Nephron progenitor cell (in vitro differentiated cells): ENCODE measurements at regions not wholly inside any gene's neighbourhood (a gene's known extent, or its start where the extent isn't known, plus 50 kb on each side); places are given as distances from the start of the nearest gene placed in this dataset.

ENCODE experiments used
- DNase-seq: peaks from one replicate; pipeline ENCODE4 v3.0.0; 2021
- H3K27ac Mint-ChIP-seq: 2 replicates; pipeline ENCODE4 v1.8.0; 2021; ENCODE audit warnings: mild to moderate bottlenecking, moderate library complexity, mixed read lengths
- H3K27me3 Mint-ChIP-seq: 2 replicates; pipeline ENCODE4 v1.8.0; 2021; ENCODE audit warnings: mild to moderate bottlenecking, low read depth, mixed read lengths; ENCODE audit not compliant: poor library complexity
- H3K36me3 Mint-ChIP-seq: 2 replicates; pipeline ENCODE4 v1.8.0; 2021; ENCODE audit warnings: low read depth, mixed read lengths
- H3K4me1 Mint-ChIP-seq: 2 replicates; pipeline ENCODE4 v1.8.0; 2021; ENCODE audit warnings: mixed read lengths
- H3K4me3 Mint-ChIP-seq: 2 replicates; pipeline ENCODE4 v1.8.0; 2021; ENCODE audit warnings: mild to moderate bottlenecking, moderate library complexity, mixed read lengths
- H3K9me3 Mint-ChIP-seq: 2 replicates; pipeline ENCODE4 v1.8.0; 2021; ENCODE audit warnings: mild to moderate bottlenecking, moderate library complexity, mixed read lengths
- CTCF ChIP-seq: fragments of 200-600 bp; sonication (generic); IDR thresholded peaks from 2 replicates; pipeline ENCODE4 v1.5.0; 2021; ENCODE audit warnings: antibody characterized with exemption

GRCh38 chr2:37862620-37863019 lies 62.5 kb upstream of the RMDN2 start:
- Mint-ChIP-seq H3K9me3 (peaks cover 13% of the 10 kb centered on the region), H3K36me3 (no peaks in the 10 kb centered on the region), H3K4me1 (peaks cover 40% of the 10 kb centered on the region), H3K4me3 (no peak overlapping the region), H3K27me3 (peaks cover 10% of the 10 kb centered on the region), H3K27ac (peak overlapping the region; percentile 14)
- TF ChIP-seq CTCF = no peak
- no peak for DNase-seq

GRCh38 chr2:37864217-37864616 lies 60.9 kb upstream of the RMDN2 start:
- Mint-ChIP-seq H3K27me3 (peaks cover 11% of the 10 kb centered on the region), H3K4me3 (no peak overlapping the region), H3K36me3 (no peaks in the 10 kb centered on the region), H3K4me1 (peaks cover 36% of the 10 kb centered on the region), H3K27ac (no peak overlapping the region), H3K9me3 (peaks cover 9% of the 10 kb centered on the region)
- no peak for DNase-seq
- no peak for TF ChIP-seq CTCF

DNA sequence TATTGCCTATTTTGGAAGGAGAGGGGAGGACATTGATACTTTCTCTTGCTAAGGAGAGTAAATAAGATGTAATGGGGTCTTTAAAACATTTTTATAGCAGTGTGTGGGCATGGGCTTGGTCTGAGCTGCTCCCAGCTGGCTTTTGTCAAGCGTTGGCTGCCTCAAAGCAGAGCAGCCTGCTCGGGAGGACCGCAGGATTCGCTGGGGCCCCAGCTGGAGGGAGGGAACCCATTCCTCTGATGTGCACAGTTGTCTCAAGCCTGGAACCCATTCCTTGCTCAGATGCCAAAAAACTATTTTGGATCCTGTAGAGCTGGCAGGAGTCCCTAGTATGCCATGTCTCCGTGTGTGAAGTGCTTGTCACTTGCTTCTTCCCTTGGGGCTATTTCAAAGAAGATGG lies 59.4 kb upstream of the RMDN2 start:
- Mint-ChIP-seq H3K4me3 (no peak overlapping the region), H3K27me3 (peaks cover 7% of the 10 kb centered on the region), H3K9me3 (no peaks in the 10 kb centered on the region), H3K4me1 (peaks cover 36% of the 10 kb centered on the region), H3K36me3 (no peaks in the 10 kb centered on the region), H3K27ac (no peak overlapping the region)
- DNase-seq = no peak
- no peak for TF ChIP-seq CTCF

DNA sequence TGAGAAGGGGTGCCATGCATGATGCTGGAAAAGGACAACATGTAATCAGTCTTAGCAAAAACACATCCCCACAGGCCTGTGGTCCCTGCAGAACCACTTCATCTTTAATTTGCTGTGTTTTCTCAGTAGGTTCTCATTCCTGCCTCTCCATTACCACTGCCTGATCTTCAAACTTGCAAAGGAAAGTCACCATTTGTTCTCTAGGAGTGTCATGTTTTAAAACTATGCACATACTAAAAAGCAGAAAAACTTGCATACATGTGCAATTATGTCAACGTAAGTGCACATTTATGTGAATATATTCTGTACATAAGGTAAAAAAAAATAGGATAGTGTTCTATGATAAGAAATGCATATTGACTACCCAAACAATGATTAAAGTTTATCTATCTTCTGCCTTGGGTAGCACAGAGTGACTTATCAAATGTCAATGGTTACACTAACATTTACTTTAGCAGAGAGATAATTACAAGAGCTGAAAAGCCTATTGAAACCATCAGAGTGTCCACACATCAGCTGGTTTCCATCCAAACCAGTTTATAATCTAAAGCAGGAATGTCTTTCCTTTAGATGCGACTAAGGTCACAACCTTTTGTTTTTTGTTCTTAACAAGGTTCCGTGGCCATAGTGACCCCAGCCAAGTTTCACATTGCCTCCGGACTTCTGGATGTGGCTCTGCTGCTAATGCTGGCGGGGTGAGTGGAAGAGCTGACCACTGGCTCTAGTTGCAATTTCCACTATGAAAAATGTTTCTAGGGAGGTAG lies 58.7 kb upstream of the RMDN2 start:
- Mint-ChIP-seq H3K9me3 (no peaks in the 10 kb centered on the region), H3K36me3 (no peaks in the 10 kb centered on the region), H3K4me1 (peaks cover 36% of the 10 kb centered on the region), H3K4me3 (no peak overlapping the region), H3K27me3 (peaks cover 7% of the 10 kb centered on the region), H3K27ac (no peak overlapping the region)
- DNase-seq = no peak
- TF ChIP-seq CTCF = no peak

DNA sequence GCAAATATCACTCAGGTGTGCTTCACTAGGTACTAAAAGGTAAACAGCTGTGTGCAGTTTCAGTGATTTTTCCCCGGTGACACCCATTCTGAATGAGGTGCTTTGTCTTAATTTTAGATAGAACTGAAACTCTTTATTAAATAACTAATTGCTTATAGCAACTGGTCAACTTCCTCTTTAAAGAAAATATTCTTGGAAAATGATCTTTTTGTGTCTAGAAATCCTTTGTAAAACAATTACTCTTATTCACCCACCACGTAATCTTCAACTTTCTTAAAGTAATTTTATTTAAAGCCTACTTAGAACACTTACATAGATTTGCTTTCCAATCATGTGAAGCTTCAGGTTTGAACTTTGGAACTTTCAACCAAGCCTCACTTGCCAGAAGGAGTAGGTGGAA lies 57.9 kb upstream of the RMDN2 start:
- Mint-ChIP-seq H3K9me3 (no peaks in the 10 kb centered on the region), H3K27me3 (peaks cover 7% of the 10 kb centered on the region), H3K4me1 (peaks cover 36% of the 10 kb centered on the region), H3K27ac (no peak overlapping the region), H3K36me3 (no peaks in the 10 kb centered on the region), H3K4me3 (no peak overlapping the region)
- DNase-seq = no peak
- TF ChIP-seq CTCF = no peak

DNA sequence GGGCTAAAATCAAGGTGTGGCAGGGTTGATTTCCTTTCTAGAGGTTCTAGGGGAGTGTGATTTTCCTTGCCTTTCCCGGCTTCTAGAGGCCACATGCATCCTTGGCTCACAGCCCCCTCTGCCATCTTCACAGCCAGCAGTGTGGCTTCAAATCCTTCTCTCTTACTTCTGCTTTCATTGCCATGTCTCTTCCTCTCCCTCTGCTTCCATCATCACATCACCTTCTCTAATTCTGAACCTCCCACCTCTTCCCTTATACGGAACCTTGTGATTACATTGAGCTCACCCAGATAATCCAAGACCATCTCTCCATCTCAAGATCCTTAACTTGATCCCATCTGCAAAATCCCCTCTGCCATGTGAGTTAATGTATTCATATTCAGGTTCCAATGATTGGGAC lies 56.2 kb upstream of the RMDN2 start:
- no peak for DNase-seq
- Mint-ChIP-seq H3K27ac (no peak overlapping the region), H3K36me3 (no peaks in the 10 kb centered on the region), H3K9me3 (no peaks in the 10 kb centered on the region), H3K4me3 (no peak overlapping the region), H3K4me1 (peaks cover 35% of the 10 kb centered on the region), H3K27me3 (peaks cover 4% of the 10 kb centered on the region)
- no peak for TF ChIP-seq CTCF
